GM12874 (cell line): ENCODE measurements at regions not wholly inside any gene's neighbourhood (a gene's known extent, or its start where the extent isn't known, plus 50 kb on each side); places are given as distances from the start of the nearest gene placed in this dataset.

ENCODE experiments used
- CTCF ChIP-seq: IDR thresholded peaks from 2 replicates; pipeline ENCODE4 v1.5.1; 2011; ENCODE audit warnings: low read depth, mild to moderate bottlenecking, control low read depth, low read length, moderate library complexity; ENCODE audit not compliant: insufficient read depth

- no peak for TF ChIP-seq CTCF
Observed at GRCh38 chr1:67614511-67614934, 70.5 kb upstream of the GADD45A start.

DNA sequence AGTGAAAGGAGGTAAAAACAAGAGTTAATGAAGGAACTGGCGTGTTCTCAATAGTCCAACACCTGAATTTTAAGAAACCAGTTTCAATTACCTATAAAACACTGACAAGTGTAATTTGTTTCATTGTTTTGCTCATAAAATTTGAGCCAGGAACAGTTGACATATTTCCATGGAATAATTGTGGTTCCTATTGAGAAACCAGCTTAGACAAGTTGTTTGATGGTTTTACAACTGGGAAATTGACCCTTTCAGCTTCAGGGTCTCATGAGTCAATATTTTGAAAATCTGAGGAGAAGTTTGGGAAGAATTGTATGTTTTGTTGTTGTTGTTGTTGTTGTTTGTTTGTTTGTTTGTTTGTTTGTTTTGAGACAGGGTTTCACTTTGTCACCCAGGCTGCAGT is 69.1 kb upstream of the GADD45A start:
- no peak for TF ChIP-seq CTCF

DNA sequence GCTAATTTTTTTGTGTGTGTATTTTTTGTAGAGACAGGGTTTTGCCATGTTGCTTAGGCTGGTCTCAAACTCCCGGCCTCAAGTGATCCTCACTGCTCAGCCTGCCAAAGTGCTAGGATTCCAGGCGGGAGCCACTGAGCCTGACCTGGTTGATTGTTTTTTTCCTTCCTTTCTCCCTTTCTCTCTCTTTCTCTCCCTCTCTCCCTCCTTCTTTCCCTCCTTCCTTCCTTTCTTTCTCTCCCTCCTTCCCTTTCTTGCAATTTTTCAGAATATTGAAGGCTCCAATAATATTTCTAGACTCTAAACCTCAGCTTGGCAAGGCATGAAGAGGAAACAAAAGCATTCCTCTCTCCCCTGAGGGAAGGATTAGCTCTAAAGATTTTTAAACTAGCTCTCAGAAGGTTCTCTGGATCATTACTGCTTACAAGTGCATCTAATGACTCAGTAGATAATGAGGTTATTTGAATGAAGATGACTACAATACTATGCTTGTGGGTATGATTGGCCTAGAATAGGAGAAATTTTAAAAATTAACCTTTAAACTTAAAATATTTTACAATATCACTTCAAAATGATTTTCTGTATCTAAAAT is 68.5 kb upstream of the GADD45A start:
- no peak for TF ChIP-seq CTCF

DNA sequence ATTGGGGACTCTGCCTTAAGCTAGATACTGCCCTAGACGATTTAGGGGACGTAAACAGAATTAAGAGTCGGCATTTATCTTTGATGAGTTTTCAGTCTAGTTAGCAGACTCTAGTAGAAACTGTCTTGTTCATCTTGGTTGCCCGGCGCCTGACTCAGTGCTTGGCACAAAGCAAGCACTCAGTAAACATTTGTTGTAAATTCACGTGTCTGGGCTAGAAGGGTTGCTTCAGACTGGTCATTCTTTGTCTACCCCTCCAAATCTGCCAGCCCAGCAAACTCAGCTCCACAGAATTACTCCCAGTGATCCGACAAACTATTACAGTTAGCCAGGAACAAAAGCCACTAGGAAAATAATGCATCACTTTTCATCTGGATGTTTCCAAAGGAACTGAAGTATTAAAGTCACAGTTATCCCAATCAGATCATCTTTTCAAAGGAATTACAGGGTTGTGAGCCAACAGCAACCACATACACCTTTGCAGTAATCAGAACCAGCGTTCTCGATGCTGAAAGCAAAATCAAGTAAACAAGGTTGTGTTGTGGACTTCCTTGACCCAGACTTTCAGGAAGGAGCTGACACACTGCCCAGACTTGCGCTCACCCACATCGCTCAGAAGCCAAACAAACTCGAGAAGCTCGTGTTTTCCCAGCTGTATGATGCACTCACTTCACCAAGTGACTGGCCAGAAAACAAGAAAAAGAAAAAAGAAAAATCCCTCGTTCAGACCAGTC is 66.5 kb upstream of the GADD45A start:
- TF ChIP-seq CTCF = no peak

GRCh38 chr1:67619080-67619479 is 65.9 kb upstream of the GADD45A start:
- no peak for TF ChIP-seq CTCF

- TF ChIP-seq CTCF = no peak
Observed at GRCh38 chr1:67623906-67624305, 61.1 kb upstream of the GADD45A start.

DNA sequence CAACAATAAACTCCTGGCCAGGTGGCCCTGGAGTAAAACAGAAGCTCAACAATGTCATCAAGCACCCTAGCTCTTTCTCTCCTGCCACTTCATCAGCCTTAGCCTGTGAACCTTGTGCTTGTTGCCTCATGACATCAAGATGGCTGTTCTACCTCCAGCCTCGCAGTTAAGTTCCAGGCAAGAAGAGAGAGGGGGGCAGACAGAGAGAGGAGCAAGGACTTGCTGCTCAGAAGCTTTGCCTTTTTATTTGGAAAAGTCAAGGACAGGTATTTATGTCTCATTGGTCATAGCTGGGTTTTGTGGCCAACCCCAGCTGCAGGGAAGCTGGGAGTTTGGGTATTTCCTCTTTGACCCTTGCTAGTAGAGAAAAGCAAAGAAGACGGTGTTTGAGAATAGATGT is 60.3 kb upstream of the GADD45A start:
- no peak for TF ChIP-seq CTCF
